Uterus (tissue), 2 donors: ENCODE measurements at regions not wholly inside any gene's neighbourhood (a gene's known extent, or its start where the extent isn't known, plus 50 kb on each side); places are given as distances from the start of the nearest gene placed in this dataset.

Experiments
- POLR2A ChIP-seq, 2 donors: fragments of 450-650 bp; IDR thresholded peaks; one replicate each; pipeline ENCODE4 v1.6.1; 2016; ENCODE audit warnings: antibody characterized with exemption in 2 of 2, mild to moderate bottlenecking in 1 of 2, moderate library complexity in 1 of 2
- TF ChIP-seq, protein P1 (sequence below), 4 experiments: fragments of 200-600 bp in 2 of 4; fragments of 450-650 bp in 2 of 4; sonication (generic) in 2 of 4; IDR thresholded peaks; one replicate each; pipeline ENCODE4 v1.5.1; 2016 to 2019; ENCODE audit warnings: antibody characterized with exemption in 4 of 4, mild to moderate bottlenecking in 2 of 4, moderate library complexity in 1 of 4

DNA sequence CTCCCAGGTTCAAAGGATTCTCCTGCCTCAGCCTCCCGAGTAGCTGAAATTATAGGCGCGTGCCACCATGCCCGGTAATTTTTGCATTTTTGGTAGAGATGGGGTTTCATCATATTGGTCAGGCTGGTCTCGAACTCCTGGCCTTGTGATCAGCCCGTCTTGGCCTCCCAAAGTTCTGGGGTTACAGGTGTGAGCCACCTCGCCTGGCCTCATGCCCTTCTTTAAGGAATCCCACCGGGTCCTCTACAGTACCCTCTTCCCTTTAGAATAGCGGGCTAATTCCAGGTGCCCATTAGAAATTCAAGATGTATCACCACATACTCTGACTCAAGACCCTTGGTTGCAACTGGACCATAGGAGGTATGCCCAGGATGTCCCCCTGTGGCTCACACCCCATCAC, 74.2 kb upstream of the ZNF536 start:
- no peak for TF ChIP-seq POLR2A (IDR thresholded peaks at IDR 0.05)
- TF ChIP-seq, protein P1, sequence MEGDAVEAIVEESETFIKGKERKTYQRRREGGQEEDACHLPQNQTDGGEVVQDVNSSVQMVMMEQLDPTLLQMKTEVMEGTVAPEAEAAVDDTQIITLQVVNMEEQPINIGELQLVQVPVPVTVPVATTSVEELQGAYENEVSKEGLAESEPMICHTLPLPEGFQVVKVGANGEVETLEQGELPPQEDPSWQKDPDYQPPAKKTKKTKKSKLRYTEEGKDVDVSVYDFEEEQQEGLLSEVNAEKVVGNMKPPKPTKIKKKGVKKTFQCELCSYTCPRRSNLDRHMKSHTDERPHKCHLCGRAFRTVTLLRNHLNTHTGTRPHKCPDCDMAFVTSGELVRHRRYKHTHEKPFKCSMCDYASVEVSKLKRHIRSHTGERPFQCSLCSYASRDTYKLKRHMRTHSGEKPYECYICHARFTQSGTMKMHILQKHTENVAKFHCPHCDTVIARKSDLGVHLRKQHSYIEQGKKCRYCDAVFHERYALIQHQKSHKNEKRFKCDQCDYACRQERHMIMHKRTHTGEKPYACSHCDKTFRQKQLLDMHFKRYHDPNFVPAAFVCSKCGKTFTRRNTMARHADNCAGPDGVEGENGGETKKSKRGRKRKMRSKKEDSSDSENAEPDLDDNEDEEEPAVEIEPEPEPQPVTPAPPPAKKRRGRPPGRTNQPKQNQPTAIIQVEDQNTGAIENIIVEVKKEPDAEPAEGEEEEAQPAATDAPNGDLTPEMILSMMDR (IDR thresholded peaks at IDR 0.05), result no peak
